ENCODE measurements at regions not wholly inside any gene's neighbourhood (a gene's known extent, or its start where the extent isn't known, plus 50 kb on each side); places are given as distances from the start of the nearest gene placed in this dataset.

- TF ChIP-seq, protein P1, sequence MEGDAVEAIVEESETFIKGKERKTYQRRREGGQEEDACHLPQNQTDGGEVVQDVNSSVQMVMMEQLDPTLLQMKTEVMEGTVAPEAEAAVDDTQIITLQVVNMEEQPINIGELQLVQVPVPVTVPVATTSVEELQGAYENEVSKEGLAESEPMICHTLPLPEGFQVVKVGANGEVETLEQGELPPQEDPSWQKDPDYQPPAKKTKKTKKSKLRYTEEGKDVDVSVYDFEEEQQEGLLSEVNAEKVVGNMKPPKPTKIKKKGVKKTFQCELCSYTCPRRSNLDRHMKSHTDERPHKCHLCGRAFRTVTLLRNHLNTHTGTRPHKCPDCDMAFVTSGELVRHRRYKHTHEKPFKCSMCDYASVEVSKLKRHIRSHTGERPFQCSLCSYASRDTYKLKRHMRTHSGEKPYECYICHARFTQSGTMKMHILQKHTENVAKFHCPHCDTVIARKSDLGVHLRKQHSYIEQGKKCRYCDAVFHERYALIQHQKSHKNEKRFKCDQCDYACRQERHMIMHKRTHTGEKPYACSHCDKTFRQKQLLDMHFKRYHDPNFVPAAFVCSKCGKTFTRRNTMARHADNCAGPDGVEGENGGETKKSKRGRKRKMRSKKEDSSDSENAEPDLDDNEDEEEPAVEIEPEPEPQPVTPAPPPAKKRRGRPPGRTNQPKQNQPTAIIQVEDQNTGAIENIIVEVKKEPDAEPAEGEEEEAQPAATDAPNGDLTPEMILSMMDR (IDR thresholded peaks at IDR 0.05; ENCODE audit: low read depth, low read length, poor library complexity, severe bottlenecking): no peak
- no peak for TF ChIP-seq EZH2phosphoT487 (IDR thresholded peaks at IDR 0.05; ENCODE audit: borderline replicate concordance, low read length)
These were observed 87.3 kb upstream of the NCKAP5 start for GRCh38 chr2:133655610-133656009.

All from DOHH2 (cell line).